Upper lobe of left lung (tissue), 4 donors: ENCODE measurements at regions not wholly inside any gene's neighbourhood (a gene's known extent, or its start where the extent isn't known, plus 50 kb on each side); places are given as distances from the start of the nearest gene placed in this dataset.

Experiments
- CTCF ChIP-seq, 6 experiments: fragments of 450-650 bp in 4 of 6; fragments of 200-600 bp in 2 of 6; sonication (generic) in 2 of 6; IDR thresholded peaks; one replicate each; pipeline ENCODE4 v1.5.1; 2016 to 2019; ENCODE audit warnings: antibody characterized with exemption in 6 of 6
- POLR2A ChIP-seq, 4 donors: fragments of 450-650 bp; IDR thresholded peaks; one replicate each; pipeline ENCODE4 v1.5.1; 2016 to 2017; ENCODE audit warnings: antibody characterized with exemption in 4 of 4, mild to moderate bottlenecking in 2 of 4

DNA sequence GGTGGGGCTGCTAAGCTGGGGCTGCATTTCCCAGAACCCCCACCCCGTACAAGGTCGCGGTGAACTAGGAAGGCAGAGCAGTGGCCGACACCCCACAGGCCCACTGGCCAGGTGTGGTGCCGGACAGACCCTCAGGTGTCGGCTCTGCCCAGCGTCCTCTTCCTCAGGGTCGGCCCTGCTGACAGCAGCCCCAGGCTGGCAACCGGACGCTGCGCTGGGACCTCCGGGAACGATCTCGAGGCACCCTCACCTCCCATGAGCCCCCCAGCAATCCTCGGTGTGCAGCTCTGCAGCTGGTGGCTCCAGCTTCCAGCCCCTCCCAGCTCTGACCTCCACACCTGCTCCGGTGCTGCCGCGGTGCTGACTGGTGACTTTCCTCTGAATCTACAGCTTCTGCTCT is 142.9 kb upstream of the SPACA7 start:
- TF ChIP-seq POLR2A (IDR thresholded peaks at IDR 0.05) (no peak), CTCF (IDR thresholded peaks at IDR 0.05) (no peak)
